ENCODE measurements at regions not wholly inside any gene's neighbourhood (a gene's known extent, or its start where the extent isn't known, plus 50 kb on each side); places are given as distances from the start of the nearest gene placed in this dataset.

DNA sequence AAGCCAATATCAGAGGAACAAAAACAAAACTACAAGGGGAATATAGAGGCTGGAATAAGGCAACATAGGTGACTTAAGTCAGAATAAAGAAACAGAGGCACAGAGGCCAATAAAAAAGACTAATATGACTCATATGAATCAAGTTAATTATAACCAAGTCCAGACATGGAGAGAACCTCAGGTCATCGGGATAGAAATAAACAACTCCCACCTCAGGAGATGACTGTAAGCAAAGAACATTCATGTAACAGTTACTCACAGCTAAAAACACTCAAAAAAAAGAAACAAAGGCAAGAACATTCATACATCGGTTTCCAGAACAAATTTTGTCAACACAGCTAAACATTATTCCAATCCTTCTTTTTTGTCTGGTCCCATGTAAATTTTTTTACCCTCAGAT is 60.3 kb upstream of the RXFP1 start:
- H3K9me3 ChIP-seq (ENCODE audit: control insufficient read depth, low read depth, low read length), result no peaks in the 10 kb centered on the region
- FAIRE-seq (peak; percentile 73), DNase-seq (ENCODE audit: low read depth, low spot score) (no peak)
- no peak overlapping the region for H3K9ac ChIP-seq (ENCODE audit: control insufficient read depth, extremely low read depth, insufficient read depth, low read length)
- H3K4me2 ChIP-seq (ENCODE audit: control insufficient read depth, extremely low read depth, insufficient read depth, low read depth, low read length), result peak overlapping the region; percentile 46
- no peak for TF ChIP-seq CTCF (optimal IDR thresholded peaks at IDR 0.05 in 1 of 3, IDR thresholded peaks at IDR 0.05 in 1 of 3, conservative IDR thresholded peaks at IDR 0.05 in 1 of 3; ENCODE audit: extremely low read depth in 1 of 3, insufficient read depth in 2 of 3, low read length in 3 of 3)
- no peak for TF ChIP-seq EZH2 (IDR thresholded peaks at IDR 0.05; ENCODE audit: low read length)
- H3K4me3 ChIP-seq (ENCODE audit: control insufficient read depth in 2 of 3, extremely low read depth in 1 of 3, insufficient read depth in 2 of 3, low read depth in 1 of 3, low read length in 3 of 3), result no peak overlapping the region
- dilution Hi-C loops (cut with MboI; ENCODE audit: extremely low pct_ligation_motif_present, low sequenced_read_pairs), result no loop called here
- no peaks in the 10 kb centered on the region for H3K36me3 ChIP-seq (ENCODE audit: control insufficient read depth in 2 of 2, extremely low read depth in 1 of 2, insufficient read depth in 2 of 2, low read length in 2 of 2)
- H3K27me3 ChIP-seq (ENCODE audit: control insufficient read depth, extremely low read depth, insufficient read depth, low read length), result no peaks in the 10 kb centered on the region
- no peaks in the 10 kb centered on the region for H3K9me1 ChIP-seq (ENCODE audit: control insufficient read depth, extremely low read depth, insufficient read depth, low read length)
- H3K79me2 ChIP-seq (ENCODE audit: control insufficient read depth, insufficient read depth, low read length), result no peaks in the 10 kb centered on the region
- peak overlapping the region; percentile 72 for H3K27ac ChIP-seq (ENCODE audit: control insufficient read depth, insufficient read depth, low read length)
- H2AFZ ChIP-seq (ENCODE audit: control insufficient read depth, low read length), result no peak overlapping the region
- no peaks in the 10 kb centered on the region for H4K20me1 ChIP-seq (ENCODE audit: control insufficient read depth, extremely low read depth, insufficient read depth, low read length)
- H3K4me1 ChIP-seq (ENCODE audit: control insufficient read depth, extremely low read depth, insufficient read depth, low read length), result peaks cover 53% of the 10 kb centered on the region

GRCh38 chr4:158462611-158463010 is 59.1 kb upstream of the RXFP1 start:
- Histone ChIP-seq H3K27me3 (ENCODE audit: control insufficient read depth, extremely low read depth, insufficient read depth, low read length) (no peaks in the 10 kb centered on the region), H3K79me2 (ENCODE audit: control insufficient read depth, insufficient read depth, low read length) (no peaks in the 10 kb centered on the region), H3K36me3 (ENCODE audit: control insufficient read depth in 2 of 2, extremely low read depth in 1 of 2, insufficient read depth in 2 of 2, low read length in 2 of 2) (no peaks in the 10 kb centered on the region), H3K9me3 (ENCODE audit: control insufficient read depth, low read depth, low read length) (no peaks in the 10 kb centered on the region), H3K4me1 (ENCODE audit: control insufficient read depth, extremely low read depth, insufficient read depth, low read length) (peaks cover 50% of the 10 kb centered on the region), H3K9ac (ENCODE audit: control insufficient read depth, extremely low read depth, insufficient read depth, low read length) (no peak overlapping the region), H3K27ac (ENCODE audit: control insufficient read depth, insufficient read depth, low read length) (peak overlapping the region; percentile 72), H4K20me1 (ENCODE audit: control insufficient read depth, extremely low read depth, insufficient read depth, low read length) (no peaks in the 10 kb centered on the region), H3K9me1 (ENCODE audit: control insufficient read depth, extremely low read depth, insufficient read depth, low read length) (no peaks in the 10 kb centered on the region), H2AFZ (ENCODE audit: control insufficient read depth, low read length) (peak overlapping the region; percentile 23), H3K4me3 (ENCODE audit: control insufficient read depth in 2 of 3, extremely low read depth in 1 of 3, insufficient read depth in 2 of 3, low read depth in 1 of 3, low read length in 3 of 3) (no peak overlapping the region), H3K4me2 (ENCODE audit: control insufficient read depth, extremely low read depth, insufficient read depth, low read depth, low read length) (peak overlapping the region; percentile 20)
- dilution Hi-C loops (cut with MboI; ENCODE audit: extremely low pct_ligation_motif_present, low sequenced_read_pairs), result no loop called here
- peak; percentile 56 for FAIRE-seq
- TF ChIP-seq CTCF (optimal IDR thresholded peaks at IDR 0.05 in 1 of 3, IDR thresholded peaks at IDR 0.05 in 1 of 3, conservative IDR thresholded peaks at IDR 0.05 in 1 of 3; ENCODE audit: extremely low read depth in 1 of 3, insufficient read depth in 2 of 3, low read length in 3 of 3) (no peak), EZH2 (IDR thresholded peaks at IDR 0.05; ENCODE audit: low read length) (no peak)
- DNase-seq (ENCODE audit: low read depth, low spot score), result no peak

Small RNA genes lying in the stretch of these regions (small RNA-seq; reads per million reads assigned to genes)
- gene RNU4-79P (ENCODE audit: insufficient read length in 3 of 3, low read depth in 3 of 3, low replicate concordance in 1 of 3), result 0 reads per million in 3 experiments
